ENCODE measurements at regions not wholly inside any gene's neighbourhood (a gene's known extent, or its start where the extent isn't known, plus 50 kb on each side); places are given as distances from the start of the nearest gene placed in this dataset.

DNA sequence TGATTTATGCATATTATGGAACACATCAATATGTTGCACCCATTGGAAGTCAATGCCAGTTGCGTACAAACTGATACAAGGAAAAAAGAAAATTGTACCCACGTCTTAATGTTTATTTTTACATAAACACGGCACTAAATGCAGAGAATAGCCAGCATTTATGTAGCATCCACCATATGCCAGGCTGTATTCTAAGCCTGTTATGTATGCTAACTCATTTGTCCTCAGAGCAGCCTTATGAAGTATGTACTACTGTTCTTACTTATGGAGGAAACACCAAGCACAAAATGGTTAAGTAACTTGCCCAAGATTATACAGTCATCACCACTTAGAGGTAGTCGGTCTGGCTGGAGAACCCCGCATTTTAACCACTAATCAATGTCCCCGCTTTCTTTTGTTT is 837.9 kb upstream of the RBFOX1 start:
- Histone ChIP-seq H3K4me1 (ENCODE audit: control insufficient read depth in 1 of 2, insufficient read depth in 1 of 2, low read depth in 1 of 2, low read length in 1 of 2) (no peaks in the 10 kb centered on the region), H3K9me3 (no peaks in the 10 kb centered on the region), H3K4me3 (ENCODE audit: low read depth in 1 of 2, low read length in 1 of 2) (no peak overlapping the region), H3K36me3 (no peaks in the 10 kb centered on the region), H3K27me3 (no peaks in the 10 kb centered on the region), H3K27ac (no peak overlapping the region)
- TF ChIP-seq, protein P1, sequence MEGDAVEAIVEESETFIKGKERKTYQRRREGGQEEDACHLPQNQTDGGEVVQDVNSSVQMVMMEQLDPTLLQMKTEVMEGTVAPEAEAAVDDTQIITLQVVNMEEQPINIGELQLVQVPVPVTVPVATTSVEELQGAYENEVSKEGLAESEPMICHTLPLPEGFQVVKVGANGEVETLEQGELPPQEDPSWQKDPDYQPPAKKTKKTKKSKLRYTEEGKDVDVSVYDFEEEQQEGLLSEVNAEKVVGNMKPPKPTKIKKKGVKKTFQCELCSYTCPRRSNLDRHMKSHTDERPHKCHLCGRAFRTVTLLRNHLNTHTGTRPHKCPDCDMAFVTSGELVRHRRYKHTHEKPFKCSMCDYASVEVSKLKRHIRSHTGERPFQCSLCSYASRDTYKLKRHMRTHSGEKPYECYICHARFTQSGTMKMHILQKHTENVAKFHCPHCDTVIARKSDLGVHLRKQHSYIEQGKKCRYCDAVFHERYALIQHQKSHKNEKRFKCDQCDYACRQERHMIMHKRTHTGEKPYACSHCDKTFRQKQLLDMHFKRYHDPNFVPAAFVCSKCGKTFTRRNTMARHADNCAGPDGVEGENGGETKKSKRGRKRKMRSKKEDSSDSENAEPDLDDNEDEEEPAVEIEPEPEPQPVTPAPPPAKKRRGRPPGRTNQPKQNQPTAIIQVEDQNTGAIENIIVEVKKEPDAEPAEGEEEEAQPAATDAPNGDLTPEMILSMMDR (IDR thresholded peaks at IDR 0.05), result no peak

- H3K9me3 ChIP-seq, result no peaks in the 10 kb centered on the region
- no peaks in the 10 kb centered on the region for H3K36me3 ChIP-seq
- H3K4me3 ChIP-seq (ENCODE audit: low read depth in 1 of 2, low read length in 1 of 2), result no peak overlapping the region
- H3K4me1 ChIP-seq (ENCODE audit: control insufficient read depth in 1 of 2, insufficient read depth in 1 of 2, low read depth in 1 of 2, low read length in 1 of 2), result no peaks in the 10 kb centered on the region
- no peak overlapping the region for H3K27ac ChIP-seq
- no peaks in the 10 kb centered on the region for H3K27me3 ChIP-seq
- TF ChIP-seq, protein P1 (IDR thresholded peaks at IDR 0.05), result no peak
Measured at GRCh38 chr16:6493555-6493954, 839.1 kb upstream of the RBFOX1 start.

- Histone ChIP-seq H3K27me3 (no peaks in the 10 kb centered on the region), H3K36me3 (no peaks in the 10 kb centered on the region), H3K4me3 (ENCODE audit: low read depth in 1 of 2, low read length in 1 of 2) (no peak overlapping the region), H3K9me3 (no peaks in the 10 kb centered on the region), H3K4me1 (ENCODE audit: control insufficient read depth in 1 of 2, insufficient read depth in 1 of 2, low read depth in 1 of 2, low read length in 1 of 2) (no peaks in the 10 kb centered on the region), H3K27ac (no peak overlapping the region)
- TF ChIP-seq, protein P1 (IDR thresholded peaks at IDR 0.05), result no peak
Measured at GRCh38 chr16:6492742-6493141, 839.9 kb upstream of the RBFOX1 start.

- H3K4me1 ChIP-seq (ENCODE audit: control insufficient read depth in 1 of 2, insufficient read depth in 1 of 2, low read depth in 1 of 2, low read length in 1 of 2), result no peaks in the 10 kb centered on the region
- TF ChIP-seq, protein P1 (IDR thresholded peaks at IDR 0.05), result no peak
- H3K9me3 ChIP-seq, result no peaks in the 10 kb centered on the region
- no peak overlapping the region for H3K27ac ChIP-seq
- no peak overlapping the region for H3K4me3 ChIP-seq (ENCODE audit: low read depth in 1 of 2, low read length in 1 of 2)
- H3K27me3 ChIP-seq, result peaks cover 47% of the 10 kb centered on the region
- H3K36me3 ChIP-seq, result no peaks in the 10 kb centered on the region
Measured at GRCh38 chr16:6484935-6485334, 847.7 kb upstream of the RBFOX1 start.

- H3K4me1 ChIP-seq (ENCODE audit: control insufficient read depth in 1 of 2, insufficient read depth in 1 of 2, low read depth in 1 of 2, low read length in 1 of 2), result no peaks in the 10 kb centered on the region
- no peaks in the 10 kb centered on the region for H3K9me3 ChIP-seq
- peaks cover 47% of the 10 kb centered on the region for H3K27me3 ChIP-seq
- no peak overlapping the region for H3K27ac ChIP-seq
- no peaks in the 10 kb centered on the region for H3K36me3 ChIP-seq
- H3K4me3 ChIP-seq (ENCODE audit: low read depth in 1 of 2, low read length in 1 of 2), result no peak overlapping the region
- TF ChIP-seq, protein P1 (IDR thresholded peaks at IDR 0.05), result no peak
Measured at GRCh38 chr16:6484081-6484480, 848.6 kb upstream of the RBFOX1 start.

- no peaks in the 10 kb centered on the region for H3K4me1 ChIP-seq (ENCODE audit: control insufficient read depth in 1 of 2, insufficient read depth in 1 of 2, low read depth in 1 of 2, low read length in 1 of 2)
- H3K27ac ChIP-seq, result no peak overlapping the region
- no peaks in the 10 kb centered on the region for H3K9me3 ChIP-seq
- peaks cover 47% of the 10 kb centered on the region for H3K27me3 ChIP-seq
- TF ChIP-seq, protein P1 (IDR thresholded peaks at IDR 0.05), result no peak
- no peak overlapping the region for H3K4me3 ChIP-seq (ENCODE audit: low read depth in 1 of 2, low read length in 1 of 2)
- no peaks in the 10 kb centered on the region for H3K36me3 ChIP-seq
Measured at GRCh38 chr16:6483469-6484033, 849.1 kb upstream of the RBFOX1 start.

Data from neutrophil (primary cell).